ENCODE measurements at regions not wholly inside any gene's neighbourhood (a gene's known extent, or its start where the extent isn't known, plus 50 kb on each side); places are given as distances from the start of the nearest gene placed in this dataset.

DNA sequence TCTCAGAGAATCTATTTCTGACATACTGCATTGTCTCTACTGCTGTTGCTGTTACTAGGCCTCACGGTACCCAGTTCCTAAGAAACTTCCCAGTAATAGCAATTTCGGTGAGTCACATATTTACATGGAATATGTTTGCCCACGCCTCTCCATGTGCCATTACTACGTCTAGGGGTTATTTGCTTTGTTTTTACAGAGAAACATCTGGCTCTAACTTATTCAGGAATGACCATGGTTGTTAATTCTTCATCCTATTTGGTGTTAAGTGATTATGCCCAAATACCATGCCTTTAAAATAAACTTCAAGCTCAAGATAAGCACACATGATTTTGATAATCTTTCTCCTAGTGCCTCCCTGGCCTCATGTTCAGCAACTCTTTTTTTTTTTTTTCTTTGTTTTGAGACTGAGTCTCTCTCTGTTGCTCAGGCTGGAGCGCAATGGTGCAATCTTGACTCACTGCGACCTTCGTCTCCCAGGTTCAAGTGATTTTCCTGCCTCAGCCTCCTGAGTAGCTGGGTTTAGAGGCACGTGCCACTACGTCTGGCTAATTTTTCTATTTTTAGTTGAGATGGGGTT, 101.0 kb upstream of the HS3ST1 start:
- no peak overlapping the region for H3K14ac ChIP-seq (replicated peaks; ENCODE audit: low read depth, low read length)
- no peak overlapping the region for H2AFZ ChIP-seq (replicated peaks; ENCODE audit: low read length, poor library complexity)
- DNase-seq (peak; percentile 89), ATAC-seq (ENCODE audit: low read depth) (peak; percentile 95)
- no peaks in the 10 kb centered on the region; the same call in 1 of the 2 replicates for H3K9me1 ChIP-seq (ENCODE audit: insufficient read depth, low read length)
- H3K79me1 ChIP-seq (ENCODE audit: low read depth in 1 of 2, low read length in 2 of 2) = no peaks in the 10 kb centered on the region
- no peak overlapping the region for H3K4me2 ChIP-seq (ENCODE audit: low read depth, low read length)
- no peaks in the 10 kb centered on the region for H3K36me3 ChIP-seq (ENCODE audit: control insufficient read depth, insufficient read depth, low read length)
- no peak overlapping the region for H3K9ac ChIP-seq (ENCODE audit: low read depth, low read length)
- H3K23ac ChIP-seq (ENCODE audit: low read depth, low read length) = no peak overlapping the region
- H3K4me1 ChIP-seq (ENCODE audit: control insufficient read depth, insufficient read depth, low read length) = 0 out of 2 replicates have a peak, but pooled peaks cover 2% of the 10 kb centered on the region
- in situ Hi-C loops (cut with MboI; ENCODE audit: low sequenced_read_pairs) (no loop called here), intact Hi-C loops (cut with micrococcal nuclease) (no loop called here), dilution Hi-C loops (cut with HindIII; ENCODE audit: low sequenced_read_pairs, unreplicated experiment) (no loop called here)
- no peak overlapping the region for H3K18ac ChIP-seq (ENCODE audit: low read depth, low read length)
- H4K8ac ChIP-seq (ENCODE audit: low read depth in 2 of 2, low read length in 2 of 2) = no peak overlapping the region
- H3K4me3 ChIP-seq (ENCODE audit: insufficient read depth, low read depth, low read length) = no peak overlapping the region
- H3K9me3 ChIP-seq (ENCODE audit: control insufficient read depth, insufficient read depth, low read length) = peaks cover 5% of the 10 kb centered on the region
- ChIA-PET POLR2A (ENCODE audit: unreplicated experiment) (no interaction called here), CTCF (no interaction called here)
- no CpG with 5 or more reads among the region's 9 CpGs for WGBS, 2 experiments (ENCODE audit: extremely low coverage in 2 of 2, insufficient read length in 1 of 2)
- BruUV-seq (replicated peaks) = no TSS peak
- peak overlapping the region; percentile 88; the same call in 1 of the 2 replicates for H3K27ac ChIP-seq (ENCODE audit: insufficient read depth, low read length)
- no peak overlapping the region for H4K91ac ChIP-seq (ENCODE audit: insufficient read depth, low read depth, low read length)
- TF ChIP-seq POLR2A (IDR thresholded peaks at IDR 0.05; ENCODE audit: low read depth, low read length) = no peak
- TF ChIP-seq BHLHE40 (IDR thresholded peaks at IDR 0.05; ENCODE audit: low read depth, low read length) = peak; percentile 75
- TF ChIP-seq, protein P1, sequence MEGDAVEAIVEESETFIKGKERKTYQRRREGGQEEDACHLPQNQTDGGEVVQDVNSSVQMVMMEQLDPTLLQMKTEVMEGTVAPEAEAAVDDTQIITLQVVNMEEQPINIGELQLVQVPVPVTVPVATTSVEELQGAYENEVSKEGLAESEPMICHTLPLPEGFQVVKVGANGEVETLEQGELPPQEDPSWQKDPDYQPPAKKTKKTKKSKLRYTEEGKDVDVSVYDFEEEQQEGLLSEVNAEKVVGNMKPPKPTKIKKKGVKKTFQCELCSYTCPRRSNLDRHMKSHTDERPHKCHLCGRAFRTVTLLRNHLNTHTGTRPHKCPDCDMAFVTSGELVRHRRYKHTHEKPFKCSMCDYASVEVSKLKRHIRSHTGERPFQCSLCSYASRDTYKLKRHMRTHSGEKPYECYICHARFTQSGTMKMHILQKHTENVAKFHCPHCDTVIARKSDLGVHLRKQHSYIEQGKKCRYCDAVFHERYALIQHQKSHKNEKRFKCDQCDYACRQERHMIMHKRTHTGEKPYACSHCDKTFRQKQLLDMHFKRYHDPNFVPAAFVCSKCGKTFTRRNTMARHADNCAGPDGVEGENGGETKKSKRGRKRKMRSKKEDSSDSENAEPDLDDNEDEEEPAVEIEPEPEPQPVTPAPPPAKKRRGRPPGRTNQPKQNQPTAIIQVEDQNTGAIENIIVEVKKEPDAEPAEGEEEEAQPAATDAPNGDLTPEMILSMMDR (conservative IDR thresholded peaks at IDR 0.05; ENCODE audit: low read depth, low read length) = no peak
- peak; percentile 72 for TF ChIP-seq CEBPB (IDR thresholded peaks at IDR 0.05; ENCODE audit: low read depth, low read length)
- TF ChIP-seq FOS (IDR thresholded peaks at IDR 0.05; ENCODE audit: low read depth, low read length) = peak; percentile 84
- no peak overlapping the region for H2BK120ac ChIP-seq (ENCODE audit: low read depth, low read length)
- no peak overlapping the region for H3K4ac ChIP-seq (ENCODE audit: low read depth, low read length)
- H2BK20ac ChIP-seq (ENCODE audit: low read depth, low read length) = no peak overlapping the region
- no peak overlapping the region for H4K5ac ChIP-seq (ENCODE audit: low read depth, low read length)
- no peak overlapping the region for H2AK5ac ChIP-seq (ENCODE audit: low read depth, low read length)
- H2BK15ac ChIP-seq (ENCODE audit: low read depth, low read length) = no peak overlapping the region
- no peak overlapping the region for H2AK9ac ChIP-seq (replicated peaks; ENCODE audit: low read depth, low read length, poor library complexity)
- no peaks in the 10 kb centered on the region for H3K27me3 ChIP-seq (ENCODE audit: control insufficient read depth, insufficient read depth, low read length)
- H4K20me1 ChIP-seq (ENCODE audit: insufficient read depth, low read length) = no peaks in the 10 kb centered on the region
- H3K56ac ChIP-seq (ENCODE audit: extremely low read depth, insufficient read depth, low read length) = no peak overlapping the region
- peak overlapping the region; percentile 33 for H2BK5ac ChIP-seq (ENCODE audit: low read depth, low read length, poor library complexity, severe bottlenecking)
